ENCODE measurements at regions not wholly inside any gene's neighbourhood (a gene's known extent, or its start where the extent isn't known, plus 50 kb on each side); places are given as distances from the start of the nearest gene placed in this dataset.

- no peak overlapping the region for H3K4me3 ChIP-seq (ENCODE audit: low read depth, low read length)
- no peak for TF ChIP-seq CTCF (conservative IDR thresholded peaks at IDR 0.05; ENCODE audit: low read depth, low read length)
- DNase-seq (ENCODE audit: low read depth): no peak
Observed at GRCh38 chr20:50350510-50351249, 159.5 kb upstream of the PTPN1 start.

- no peak for TF ChIP-seq CTCF (conservative IDR thresholded peaks at IDR 0.05; ENCODE audit: low read depth, low read length)
- no peak for DNase-seq (ENCODE audit: low read depth)
- no peak overlapping the region for H3K4me3 ChIP-seq (ENCODE audit: low read depth, low read length)
Observed at GRCh38 chr20:50351541-50351940, 158.6 kb upstream of the PTPN1 start.

GRCh38 chr20:50353289-50353961, 156.8 kb upstream of the PTPN1 start:
- no peak for DNase-seq (ENCODE audit: low read depth)
- TF ChIP-seq CTCF (conservative IDR thresholded peaks at IDR 0.05; ENCODE audit: low read depth, low read length): no peak
- no peak overlapping the region for H3K4me3 ChIP-seq (ENCODE audit: low read depth, low read length)

GRCh38 chr20:50354721-50355589, 155.2 kb upstream of the PTPN1 start:
- TF ChIP-seq CTCF (conservative IDR thresholded peaks at IDR 0.05; ENCODE audit: low read depth, low read length): no peak
- no peak for DNase-seq (ENCODE audit: low read depth)

GRCh38 chr20:50355590-50356524, 154.3 kb upstream of the PTPN1 start:
- H3K4me3 ChIP-seq (ENCODE audit: low read depth, low read length): no peak overlapping the region
- no peak for TF ChIP-seq CTCF (conservative IDR thresholded peaks at IDR 0.05; ENCODE audit: low read depth, low read length)
- no peak for DNase-seq (ENCODE audit: low read depth)

More at GRCh38 chr20:50354721-50355589, 155.2 kb upstream of the PTPN1 start:
- no peak overlapping the region for H3K4me3 ChIP-seq (ENCODE audit: low read depth, low read length)

- DNase-seq (ENCODE audit: low read depth): no peak
- TF ChIP-seq CTCF (conservative IDR thresholded peaks at IDR 0.05; ENCODE audit: low read depth, low read length): no peak
- no peak overlapping the region for H3K4me3 ChIP-seq (ENCODE audit: low read depth, low read length)
Observed at GRCh38 chr20:50356525-50356885, 153.7 kb upstream of the PTPN1 start.
